ENCODE measurements at regions not wholly inside any gene's neighbourhood (a gene's known extent, or its start where the extent isn't known, plus 50 kb on each side); places are given as distances from the start of the nearest gene placed in this dataset.
"Not testable (repeated sequence)": the region's sequence is repeated elsewhere in the genome, so short reads cannot be mapped to it uniquely, and the experiment has no call there.

DNA sequence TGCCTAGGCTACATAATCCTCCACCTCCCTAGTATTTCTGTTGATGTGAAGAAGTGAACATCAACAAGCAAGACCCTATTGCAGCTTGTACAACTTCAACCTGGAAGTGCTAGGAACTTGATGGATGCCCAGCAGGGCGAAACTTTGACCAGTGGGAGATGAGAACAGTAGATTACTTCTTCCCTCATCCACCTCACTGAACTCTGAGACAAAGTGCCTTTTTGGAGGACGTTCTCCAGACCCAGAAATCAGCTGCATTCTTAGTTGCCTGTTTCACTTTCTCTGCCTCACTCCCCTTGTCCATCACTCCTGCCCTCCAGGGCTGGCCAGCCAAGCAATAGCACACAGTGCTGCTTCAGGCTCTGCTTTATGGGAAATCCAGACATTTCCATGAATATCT is 683.4 kb downstream of the GALC start:
- DNase-seq (ENCODE audit: low read depth): no peak

DNA sequence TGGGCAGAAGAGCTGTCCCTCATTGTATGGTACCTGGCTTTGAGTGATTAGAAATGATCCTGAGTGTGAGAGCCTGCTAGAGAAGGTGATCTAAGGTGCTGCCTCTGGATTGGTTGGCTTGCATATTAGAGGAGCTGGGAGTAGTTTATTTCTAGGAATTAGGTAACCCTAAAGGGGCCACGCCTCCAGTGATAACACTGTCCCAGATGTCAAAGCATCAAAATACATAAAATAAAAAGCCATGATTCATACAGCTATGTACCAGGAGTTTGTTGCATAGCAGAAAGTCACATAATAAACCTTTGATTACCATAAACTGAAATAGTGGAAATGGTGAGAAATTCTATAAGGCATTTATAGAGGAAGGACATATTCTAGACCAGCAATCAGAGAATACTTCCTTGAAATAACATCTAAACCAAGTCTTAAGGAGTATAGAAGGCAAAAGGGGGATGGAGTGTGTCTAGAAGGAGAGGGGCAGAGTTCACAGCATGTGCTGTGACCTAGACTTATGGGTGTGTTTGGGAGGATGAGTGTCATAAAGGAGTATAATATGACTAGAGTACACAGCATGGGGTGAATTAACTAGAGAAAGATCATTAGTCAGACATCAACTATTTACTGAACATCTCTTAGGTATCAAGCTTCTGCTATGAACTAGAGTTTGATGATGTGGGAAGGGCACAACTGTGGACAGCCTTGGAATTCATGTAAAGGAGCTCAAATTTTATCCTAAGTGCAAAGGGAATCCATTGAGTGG is 686.4 kb downstream of the GALC start:
- no peak for DNase-seq (ENCODE audit: low read depth)

- DNase-seq (ENCODE audit: low read depth): no peak
Observed at GRCh38 chr14:87305345-87305744, 687.6 kb downstream of the GALC start.

DNA sequence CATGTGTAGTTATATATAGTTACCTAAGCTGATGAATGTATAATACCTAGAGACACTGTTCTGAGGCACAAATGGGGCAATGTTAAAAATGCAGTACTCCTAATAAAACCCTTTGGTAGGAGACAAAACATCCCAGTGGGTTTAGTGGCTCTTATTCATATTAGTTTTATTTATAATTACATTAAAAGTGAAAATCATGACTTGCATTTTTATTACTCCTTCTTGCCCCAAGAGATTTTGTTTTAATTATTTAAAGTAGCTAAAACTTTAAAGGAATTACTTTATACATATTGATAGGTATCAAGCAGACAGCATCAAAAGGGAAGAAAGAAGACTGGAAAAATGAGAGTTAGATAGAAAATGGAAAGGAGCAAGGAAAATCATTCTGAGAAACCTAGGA is 688.6 kb downstream of the GALC start:
- no peak for DNase-seq (ENCODE audit: low read depth)

DNA sequence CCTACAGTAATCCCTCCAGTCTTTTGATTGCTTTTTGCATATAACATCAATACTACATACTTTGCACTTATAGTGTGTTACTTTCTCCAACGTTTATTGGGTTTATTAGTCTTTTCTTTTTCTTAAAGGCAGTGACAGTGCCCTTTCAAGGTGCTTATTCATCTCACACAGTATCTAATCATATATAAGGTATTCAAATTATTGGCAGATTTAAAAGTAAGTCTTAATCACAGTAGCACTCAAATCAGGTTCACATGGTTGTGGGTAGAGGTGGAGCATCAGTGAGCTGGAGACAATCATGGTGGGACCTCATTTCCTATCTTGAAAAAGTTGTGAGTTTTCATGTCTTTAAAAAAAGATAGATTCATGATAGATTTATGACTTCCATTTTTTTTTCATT is 706.2 kb downstream of the GALC start:
- no peak for DNase-seq (ENCODE audit: low read depth)

DNA sequence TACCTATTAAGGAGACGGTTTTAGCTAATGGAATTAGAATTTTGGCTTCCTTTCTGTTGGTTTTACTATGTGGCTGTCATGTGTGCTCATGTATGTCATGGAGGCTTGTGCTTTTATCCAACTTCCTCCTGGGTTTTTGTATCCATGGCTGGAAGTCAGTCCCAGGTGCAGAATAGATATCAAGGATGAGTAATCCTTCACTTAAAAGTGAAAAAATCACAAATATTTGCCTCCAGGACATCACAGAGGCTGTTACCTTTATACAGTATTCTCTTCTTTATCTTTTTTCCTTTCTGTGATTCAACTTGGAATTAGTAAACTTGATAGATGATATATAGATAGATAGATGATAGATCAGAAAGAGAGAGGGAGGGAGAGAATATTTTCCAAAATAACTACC is 706.8 kb downstream of the GALC start:
- no peak for DNase-seq (ENCODE audit: low read depth)

DNA sequence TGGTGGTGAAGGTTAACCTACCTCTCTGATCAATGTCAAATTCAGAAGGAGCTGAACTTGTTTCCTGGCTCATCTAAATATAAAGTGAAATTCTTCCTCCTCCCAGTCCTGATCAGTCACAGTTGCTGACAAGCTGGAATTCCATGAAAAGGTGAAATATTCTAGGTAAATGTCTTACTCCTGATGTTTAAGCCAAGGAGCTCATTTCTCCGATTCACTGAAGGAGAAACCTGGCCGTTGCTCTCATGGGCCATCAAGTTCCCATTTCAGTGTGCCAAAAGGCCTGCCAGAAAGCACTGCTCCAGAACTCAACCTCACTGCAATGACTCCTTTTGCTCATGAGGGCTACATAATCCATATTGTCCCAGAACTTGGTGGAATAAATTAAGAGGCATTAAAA is 707.5 kb downstream of the GALC start:
- DNase-seq (ENCODE audit: low read depth): no peak

GRCh38 chr14:87283547-87283946 is 709.4 kb downstream of the GALC start:
- DNase-seq (ENCODE audit: low read depth): no peak

DNA sequence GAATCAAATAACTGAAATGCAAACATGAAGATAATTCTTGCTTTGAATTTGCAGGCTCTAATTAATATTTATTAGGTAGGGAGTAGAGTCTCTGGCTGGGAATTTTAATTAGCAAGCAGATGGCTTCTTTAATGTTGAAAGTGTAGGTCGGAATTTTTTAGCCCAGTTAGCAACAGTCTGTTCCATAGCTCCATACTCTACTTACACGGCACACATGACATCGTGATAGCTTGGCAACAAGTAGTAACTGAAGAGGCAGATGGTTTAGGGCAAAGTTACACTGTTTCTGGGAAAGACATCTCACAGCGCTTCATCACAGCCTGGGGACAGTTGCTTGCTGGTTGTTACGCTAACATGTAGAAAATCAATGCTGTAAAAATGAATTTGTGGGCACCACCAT is 710.7 kb downstream of the GALC start:
- no peak for DNase-seq (ENCODE audit: low read depth)

DNA sequence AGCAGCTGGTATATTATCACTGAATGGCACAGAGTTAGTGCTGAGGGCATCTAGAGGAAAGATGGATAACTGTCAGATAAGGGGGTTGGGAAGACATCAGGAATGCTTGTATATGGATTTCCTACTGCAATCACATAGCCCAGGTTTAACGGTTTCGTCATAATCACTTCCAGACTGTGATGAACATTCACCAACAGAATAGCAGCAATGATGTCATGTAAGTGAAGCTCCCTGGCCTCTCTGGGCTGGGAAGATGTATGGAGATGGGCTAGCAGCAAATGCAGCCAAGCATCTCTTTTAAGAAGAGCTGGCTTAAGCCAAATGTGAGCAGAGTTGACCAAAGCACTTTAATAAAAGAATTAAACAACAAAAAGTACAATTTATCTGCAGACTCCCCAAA is 714.6 kb downstream of the GALC start:
- no peak for DNase-seq (ENCODE audit: low read depth)

DNA sequence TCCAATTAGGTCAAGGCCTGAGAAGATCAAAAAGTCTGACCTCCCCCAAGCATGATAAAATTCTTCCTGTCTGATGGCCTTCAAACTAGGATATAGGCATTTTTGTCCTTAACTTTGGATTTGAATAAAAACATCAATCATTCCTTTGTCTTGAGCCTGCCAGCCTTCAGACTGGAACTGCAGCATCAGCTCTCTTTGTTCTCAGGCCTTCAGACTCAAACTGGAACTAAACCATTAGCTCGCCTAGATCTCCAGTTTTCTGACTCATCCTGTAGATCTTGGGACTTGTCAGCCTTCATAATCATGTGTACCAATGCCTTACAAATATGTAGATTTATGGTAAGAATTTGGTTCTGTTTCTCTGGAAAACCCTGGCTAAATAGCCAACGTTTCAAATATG is 721.7 kb downstream of the GALC start:
- no peak for DNase-seq (ENCODE audit: low read depth)

- DNase-seq (ENCODE audit: low read depth): no peak
Observed at GRCh38 chr14:87268997-87269396, 724.0 kb downstream of the GALC start.

DNA sequence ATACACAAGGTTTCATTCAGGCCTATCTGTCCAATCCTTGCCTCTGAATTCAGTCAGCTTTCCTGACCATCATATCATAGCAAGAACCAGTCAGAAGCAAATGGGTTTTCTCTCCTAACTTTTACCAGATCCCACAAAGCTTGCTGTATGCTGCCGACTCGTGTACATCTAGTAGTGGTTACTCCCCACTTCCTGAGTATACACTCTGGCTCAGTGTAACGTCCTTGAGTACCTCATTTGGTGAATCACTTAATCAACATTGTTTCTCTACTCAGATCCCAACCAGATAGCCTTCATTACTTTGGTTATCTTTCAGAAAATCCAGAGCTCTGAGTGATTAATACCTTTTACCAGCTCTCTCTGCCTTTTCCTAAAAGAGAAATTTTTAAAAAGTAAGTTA is 728.2 kb downstream of the GALC start:
- DNase-seq (ENCODE audit: low read depth): no peak

DNA sequence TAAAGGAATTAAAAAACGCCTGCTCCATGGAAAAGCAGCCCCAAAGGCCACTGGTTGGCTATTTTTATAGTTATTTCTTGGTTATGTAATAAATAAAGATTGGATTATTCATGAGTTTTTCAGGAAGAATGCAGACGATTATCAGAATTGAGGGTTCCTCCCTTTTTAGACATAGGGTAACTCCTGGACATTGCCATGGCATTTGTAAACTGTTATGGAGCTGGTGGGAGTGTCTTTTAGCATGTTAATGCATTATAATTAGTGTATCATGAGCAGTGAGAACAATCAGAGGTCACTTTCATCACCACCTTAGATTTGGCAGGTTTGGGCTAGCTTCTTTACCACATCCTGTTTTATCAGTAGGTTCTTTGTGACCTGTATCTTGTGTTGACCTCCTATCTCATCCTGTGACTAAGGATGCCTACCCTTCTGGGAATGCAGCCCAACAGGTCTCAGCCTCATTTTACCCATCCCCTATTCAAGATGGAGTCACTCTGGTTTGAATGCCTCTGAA is 728.7 kb downstream of the GALC start:
- DNase-seq (ENCODE audit: low read depth): no peak

DNA sequence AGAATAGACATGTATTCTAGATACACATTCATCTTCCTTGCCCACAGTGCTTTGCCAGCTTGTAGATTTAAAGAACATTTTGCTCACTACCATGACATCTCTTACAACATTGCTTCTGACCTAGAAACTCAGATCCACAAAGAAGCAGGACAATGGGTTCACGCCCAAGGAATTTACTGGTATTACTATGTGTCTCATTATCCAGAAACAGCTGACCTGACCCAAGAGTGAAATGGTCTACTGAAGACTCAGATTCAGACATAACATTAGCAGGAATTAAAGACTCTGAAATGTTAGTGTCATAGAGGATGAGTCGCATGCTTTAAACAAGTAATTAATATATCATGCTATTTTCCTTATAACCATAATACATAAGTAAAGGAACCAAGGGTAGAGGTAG is 731.4 kb downstream of the GALC start:
- DNase-seq (ENCODE audit: low read depth): no peak

DNA sequence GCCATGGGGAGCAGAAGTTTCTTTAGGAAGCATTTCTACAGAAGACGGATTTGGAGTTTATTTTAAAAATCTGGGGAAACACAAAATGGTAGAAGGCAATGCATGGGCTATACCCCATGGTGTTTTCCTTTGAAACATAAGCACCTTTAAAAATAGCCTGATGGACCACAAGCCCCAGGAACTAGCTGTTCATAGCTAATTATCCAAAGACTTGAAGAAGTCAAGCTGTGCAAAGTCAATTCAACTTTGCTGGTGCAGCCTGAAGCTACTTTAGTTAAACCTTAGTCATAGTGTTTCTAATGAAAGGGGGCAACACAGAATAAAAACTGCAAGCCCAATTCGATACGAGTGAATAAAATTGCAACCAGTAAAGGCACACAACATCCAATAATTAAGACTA is 732.5 kb downstream of the GALC start:
- no peak for DNase-seq (ENCODE audit: low read depth)

DNA sequence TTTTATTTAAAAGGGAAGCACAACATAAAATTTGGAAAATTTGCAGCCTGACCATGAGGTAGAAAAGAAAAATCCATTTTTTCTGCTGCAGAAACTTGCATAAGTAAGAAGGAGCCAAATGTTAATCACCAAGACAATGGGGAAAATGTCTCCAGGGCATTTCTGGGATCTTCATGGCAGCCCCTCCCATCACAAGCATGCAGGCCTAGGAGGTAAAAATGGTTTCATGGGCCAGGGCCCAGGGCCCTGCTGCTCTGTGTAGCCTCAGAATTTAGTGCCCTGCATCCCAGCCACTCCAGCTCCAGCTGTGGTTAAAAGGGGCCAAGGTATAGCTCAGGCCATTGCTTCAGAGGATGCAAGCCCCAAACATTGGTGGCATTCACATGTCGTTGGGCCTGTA is 735.6 kb downstream of the GALC start:
- no peak for DNase-seq (ENCODE audit: low read depth)

GRCh38 chr14:87255058-87255457 is 737.9 kb downstream of the GALC start:
- no peak for DNase-seq (ENCODE audit: low read depth)

GRCh38 chr14:87254331-87254874 is 738.6 kb downstream of the GALC start:
- no peak for DNase-seq (ENCODE audit: low read depth)

DNA sequence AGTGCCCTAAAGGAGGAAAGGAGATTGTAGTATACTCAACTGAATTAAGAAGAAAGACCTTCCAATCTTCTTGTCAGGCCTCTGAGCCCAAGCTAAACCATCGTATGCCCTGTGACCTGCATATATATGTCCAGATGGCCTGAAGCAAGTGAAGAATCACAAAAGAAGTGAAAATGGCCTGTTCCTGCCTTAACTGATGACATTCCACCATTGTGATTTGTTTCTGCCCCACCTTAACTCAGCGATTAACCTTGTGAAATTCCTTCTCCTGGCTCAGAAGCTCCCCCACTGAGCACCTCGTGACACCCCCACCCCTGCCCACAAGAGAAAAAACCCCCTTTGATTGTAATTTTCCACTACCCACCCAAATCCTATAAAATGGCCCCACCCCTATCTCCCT is 739.2 kb downstream of the GALC start:
- DNase-seq (ENCODE audit: low read depth): not testable (repeated sequence)

GRCh38 chr14:87252103-87252502 is 740.9 kb downstream of the GALC start:
- no peak for DNase-seq (ENCODE audit: low read depth)

DNA sequence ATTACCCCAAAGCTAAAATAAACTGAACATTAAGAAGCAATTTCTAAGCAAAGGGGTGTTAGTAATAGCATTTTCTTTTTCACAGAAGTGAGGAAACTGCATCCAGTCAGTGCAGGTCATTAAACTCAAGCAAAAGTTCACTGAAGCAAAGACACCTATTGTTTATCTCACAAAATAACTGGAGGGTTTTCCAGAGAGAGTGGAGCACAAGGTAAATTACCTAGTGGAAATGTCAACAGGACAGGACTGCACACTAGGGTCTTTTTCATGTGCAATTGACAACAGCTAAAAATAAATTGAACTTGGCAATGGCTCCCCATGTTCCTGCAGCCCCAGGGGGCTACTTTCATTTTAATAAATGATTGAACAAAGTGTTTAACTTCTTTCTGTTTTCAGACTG is 742.0 kb downstream of the GALC start:
- DNase-seq (ENCODE audit: low read depth): no peak

GRCh38 chr14:87241018-87241768 is 751.8 kb downstream of the GALC start:
- DNase-seq (ENCODE audit: low read depth): no peak

Measured in amniotic epithelial cell (primary cell).